ENCODE measurements at regions not wholly inside any gene's neighbourhood (a gene's known extent, or its start where the extent isn't known, plus 50 kb on each side); places are given as distances from the start of the nearest gene placed in this dataset.
"Not testable (repeated sequence)": the region's sequence is repeated elsewhere in the genome, so short reads cannot be mapped to it uniquely, and the experiment has no call there.

DNA sequence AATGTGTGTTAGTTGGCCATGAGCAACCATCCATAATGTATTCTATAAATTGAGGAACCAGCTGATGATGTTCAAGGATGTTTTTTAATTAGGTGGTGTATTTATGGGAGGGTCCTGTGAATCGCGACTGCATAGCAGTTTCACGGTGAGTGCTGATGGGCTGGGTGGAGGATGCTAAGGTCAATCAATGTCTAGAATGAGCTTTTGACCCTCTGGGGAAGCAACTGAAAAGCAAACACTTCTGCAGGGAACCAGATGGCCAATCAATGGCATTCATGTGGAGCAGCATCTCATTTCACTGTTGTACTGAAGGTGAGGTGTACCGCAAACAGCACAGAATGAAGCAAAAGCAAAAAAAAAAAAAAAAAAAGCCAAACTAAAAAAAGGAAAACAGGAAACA, 676.1 kb upstream of the TMEM132C start:
- no peak for DNase-seq

DNA sequence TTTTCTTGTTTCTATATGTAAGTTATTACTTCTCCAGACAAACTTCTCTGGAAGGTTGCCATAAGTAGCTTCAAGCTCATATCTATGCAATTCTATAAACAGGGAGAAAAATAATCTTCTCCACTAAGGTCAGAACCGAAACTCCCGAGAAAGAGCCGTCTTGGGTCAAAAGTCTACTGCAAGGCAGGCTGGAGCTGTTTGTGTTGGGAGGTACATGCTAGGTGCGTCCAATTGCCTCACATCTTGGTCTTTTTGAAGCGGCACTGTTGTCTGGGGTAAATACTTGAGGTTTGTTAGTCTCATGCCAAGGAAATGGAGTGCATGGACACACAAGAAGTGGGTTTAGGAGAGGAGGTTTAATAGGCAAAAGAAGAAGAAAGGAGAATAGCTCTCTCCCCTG, 674.7 kb upstream of the TMEM132C start:
- no peak for DNase-seq

DNA sequence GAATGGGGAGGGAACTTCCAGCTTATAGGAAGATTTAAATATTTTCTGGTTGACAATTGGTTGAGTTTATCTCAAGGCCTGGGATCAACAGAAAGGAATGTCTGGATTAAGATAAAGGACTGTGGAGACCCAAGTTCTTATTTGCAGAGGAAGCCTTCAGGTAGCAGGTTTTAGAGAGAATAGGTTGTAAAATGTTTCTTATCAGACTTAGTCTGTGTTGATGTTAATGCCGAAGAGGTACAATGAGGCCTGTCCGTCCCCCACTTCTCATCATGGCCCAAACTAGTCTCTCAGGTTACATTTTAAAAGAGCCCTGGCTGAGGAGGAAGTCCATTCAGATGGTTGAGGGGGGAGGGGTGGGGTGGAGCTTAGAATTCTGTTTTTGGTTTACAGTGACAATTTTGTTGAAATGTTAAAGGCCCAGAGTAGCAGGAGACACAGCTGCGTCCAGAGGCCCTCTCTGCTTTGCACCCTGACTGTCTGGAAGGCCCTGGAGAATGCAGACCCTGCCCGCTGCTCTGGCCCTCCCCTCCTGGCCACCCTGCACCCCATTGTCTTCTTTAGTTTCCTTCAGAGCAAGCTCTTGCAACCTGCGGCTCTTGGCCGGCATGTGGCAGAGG, 672.5 kb upstream of the TMEM132C start:
- no peak for DNase-seq

DNA sequence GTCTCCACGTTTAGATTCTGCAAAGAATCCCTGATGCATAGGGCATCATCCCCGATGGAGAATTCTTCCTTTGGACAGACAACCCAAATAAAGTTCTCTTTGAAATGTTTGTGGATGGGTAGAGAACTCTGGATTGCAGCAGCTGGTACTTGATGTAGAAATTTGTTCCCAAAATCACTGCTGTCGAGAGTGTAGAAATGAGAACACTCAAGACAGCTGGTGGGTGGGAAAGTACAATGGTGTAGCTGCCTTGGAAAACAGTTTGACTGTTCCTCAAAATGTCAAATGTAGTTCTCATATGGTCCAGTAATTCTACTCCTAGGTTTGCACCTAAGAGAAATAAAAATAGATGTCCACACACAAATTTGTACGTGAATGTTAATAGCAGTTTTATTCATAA, 671.5 kb upstream of the TMEM132C start:
- DNase-seq: no peak

DNA sequence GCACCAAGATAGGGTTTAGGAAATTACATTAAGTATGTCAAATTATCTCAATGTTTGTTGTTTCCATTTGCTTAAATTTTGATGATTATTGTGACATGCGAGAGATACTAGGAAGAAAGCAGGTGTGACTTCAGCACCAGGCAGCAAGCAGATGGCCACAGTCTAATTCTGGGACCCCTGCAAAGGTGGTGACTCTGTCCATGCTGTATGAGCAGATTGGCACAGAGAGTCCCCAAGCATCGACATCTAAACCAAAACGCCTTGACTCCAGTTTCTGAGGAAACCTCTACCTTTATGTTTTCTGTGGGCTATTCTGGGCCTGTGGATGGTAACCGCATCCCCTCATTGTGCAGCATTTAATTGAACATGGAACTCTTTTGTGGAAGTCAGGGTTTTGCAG, 670.1 kb upstream of the TMEM132C start:
- no peak for DNase-seq

DNA sequence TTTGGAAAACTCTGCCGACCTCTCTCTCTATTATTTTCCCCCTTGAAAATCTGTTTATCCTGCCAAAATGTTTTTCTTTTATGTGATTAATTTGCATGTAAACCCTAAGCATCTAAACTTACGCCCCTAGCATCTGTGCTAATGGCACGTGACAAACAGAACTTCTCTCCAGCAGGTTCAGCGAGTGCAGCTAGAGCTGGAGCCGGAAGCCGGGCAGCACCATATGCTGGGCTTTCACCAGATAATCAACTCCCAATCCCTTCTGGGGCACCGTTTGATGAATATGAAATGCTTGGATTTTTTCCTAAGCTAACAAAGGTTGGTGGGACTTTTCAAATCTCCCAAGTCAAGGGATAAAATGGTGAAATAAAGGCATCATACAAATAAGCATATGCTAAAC, 667.5 kb upstream of the TMEM132C start:
- DNase-seq: no peak

DNA sequence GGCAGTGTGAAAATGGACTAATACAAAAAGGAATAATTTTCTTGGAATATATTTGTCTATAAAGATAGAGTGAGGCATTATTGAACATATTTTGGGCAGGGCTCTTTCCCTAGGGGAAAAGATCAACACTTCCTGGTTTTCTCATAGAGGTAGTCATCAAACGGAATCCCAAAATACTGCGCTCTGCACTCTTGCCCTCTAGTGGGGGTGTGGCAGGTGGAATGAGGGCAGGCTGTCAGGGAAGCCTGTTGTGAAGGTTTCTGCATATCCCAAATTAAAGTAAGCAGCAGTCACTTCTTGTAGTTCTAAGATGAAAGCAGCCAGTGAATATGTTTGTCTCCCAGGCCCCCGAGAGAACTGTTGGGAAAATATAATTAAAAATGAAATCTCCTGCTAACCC, 666.8 kb upstream of the TMEM132C start:
- DNase-seq: no peak

DNA sequence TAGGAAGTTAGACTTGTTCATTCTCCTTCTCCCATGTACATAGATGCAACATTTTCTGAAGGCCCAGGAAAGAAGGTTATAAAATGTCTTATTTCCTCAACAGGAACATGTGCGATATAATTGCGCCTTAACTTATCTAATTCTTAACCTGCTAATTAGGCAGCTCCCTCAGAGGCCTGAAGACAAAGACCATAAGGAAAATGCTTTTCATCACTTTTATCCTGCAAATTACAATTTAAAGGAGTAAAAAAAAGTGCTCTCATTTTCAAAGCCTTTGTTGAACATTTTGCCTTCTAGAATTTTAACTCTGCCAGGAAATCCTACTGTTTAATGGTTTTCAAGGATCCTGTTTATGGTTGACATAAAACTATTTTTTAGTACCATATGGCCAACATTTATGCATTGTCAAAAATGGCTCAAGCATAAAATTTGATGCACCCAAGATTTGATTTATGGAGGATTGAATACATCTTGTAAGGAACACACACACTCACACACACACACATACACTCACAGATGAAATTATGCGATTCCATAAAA, 660.4 kb upstream of the TMEM132C start:
- DNase-seq: no peak

DNA sequence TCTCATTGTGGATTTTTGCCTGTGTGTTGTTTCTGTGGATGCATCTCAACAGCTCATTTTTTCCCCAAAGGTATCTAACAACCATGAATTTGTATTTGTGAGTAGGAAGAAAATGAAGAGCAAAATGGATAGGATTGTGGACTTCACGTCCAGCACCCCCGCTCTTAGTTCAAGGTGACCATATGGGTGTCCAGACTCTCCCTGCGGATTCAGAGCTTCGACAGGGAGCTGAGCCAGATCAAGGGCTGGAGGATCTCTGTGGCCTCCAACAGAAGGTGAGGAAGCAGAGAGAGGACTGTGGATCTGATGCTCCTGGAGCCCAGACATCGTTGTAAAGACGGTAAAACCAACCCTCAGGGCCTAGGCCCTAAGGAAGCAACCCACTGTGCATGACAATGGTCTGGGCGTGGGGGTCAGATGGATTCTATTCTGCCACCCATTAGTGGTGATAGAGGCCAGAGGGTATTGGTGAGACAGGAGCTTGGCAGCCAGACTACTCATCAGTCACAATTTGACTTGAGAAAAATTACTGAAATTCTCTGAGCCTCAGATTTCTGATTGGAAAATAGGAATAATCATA, 659.7 kb upstream of the TMEM132C start:
- DNase-seq: no peak

DNA sequence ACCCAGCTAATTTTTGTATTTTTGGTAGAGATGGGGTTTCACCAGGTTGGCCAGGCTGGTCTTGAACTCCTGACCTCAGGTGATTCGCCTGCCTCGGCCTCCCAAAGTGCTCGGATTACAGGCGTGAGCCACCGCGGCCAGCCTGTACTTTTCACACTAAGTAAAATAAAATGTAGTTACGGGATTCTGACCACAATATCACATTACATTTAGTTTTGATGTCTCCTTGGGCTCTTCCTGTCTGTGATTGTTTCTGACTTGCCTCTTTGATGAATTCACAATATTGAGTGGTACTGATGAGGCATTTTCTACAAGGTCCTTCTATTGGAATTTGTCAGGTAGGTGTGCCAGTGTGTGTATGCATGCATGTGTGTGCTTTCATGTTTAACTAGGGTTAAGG, 658.6 kb upstream of the TMEM132C start:
- DNase-seq: not testable (repeated sequence)

DNA sequence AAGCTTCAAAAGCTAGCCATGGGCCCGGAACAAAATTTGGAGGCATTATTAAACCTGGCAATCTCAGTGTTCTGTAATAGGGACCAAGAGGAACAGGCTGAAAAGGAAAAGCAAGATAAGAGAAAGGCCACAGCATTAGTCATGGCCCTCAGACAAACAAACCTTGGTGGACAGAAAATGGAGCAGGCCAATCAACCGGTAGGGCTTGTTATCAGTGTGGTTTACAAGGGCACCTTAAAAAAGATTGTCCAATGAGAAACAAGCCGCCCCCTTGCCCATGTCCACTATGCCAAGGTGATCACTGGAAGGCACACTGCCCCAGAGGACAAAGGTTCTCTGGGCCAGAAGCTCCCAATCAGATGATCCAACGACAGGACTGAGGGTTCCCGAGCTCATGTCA, 653.9 kb upstream of the TMEM132C start:
- no peak for DNase-seq

DNA sequence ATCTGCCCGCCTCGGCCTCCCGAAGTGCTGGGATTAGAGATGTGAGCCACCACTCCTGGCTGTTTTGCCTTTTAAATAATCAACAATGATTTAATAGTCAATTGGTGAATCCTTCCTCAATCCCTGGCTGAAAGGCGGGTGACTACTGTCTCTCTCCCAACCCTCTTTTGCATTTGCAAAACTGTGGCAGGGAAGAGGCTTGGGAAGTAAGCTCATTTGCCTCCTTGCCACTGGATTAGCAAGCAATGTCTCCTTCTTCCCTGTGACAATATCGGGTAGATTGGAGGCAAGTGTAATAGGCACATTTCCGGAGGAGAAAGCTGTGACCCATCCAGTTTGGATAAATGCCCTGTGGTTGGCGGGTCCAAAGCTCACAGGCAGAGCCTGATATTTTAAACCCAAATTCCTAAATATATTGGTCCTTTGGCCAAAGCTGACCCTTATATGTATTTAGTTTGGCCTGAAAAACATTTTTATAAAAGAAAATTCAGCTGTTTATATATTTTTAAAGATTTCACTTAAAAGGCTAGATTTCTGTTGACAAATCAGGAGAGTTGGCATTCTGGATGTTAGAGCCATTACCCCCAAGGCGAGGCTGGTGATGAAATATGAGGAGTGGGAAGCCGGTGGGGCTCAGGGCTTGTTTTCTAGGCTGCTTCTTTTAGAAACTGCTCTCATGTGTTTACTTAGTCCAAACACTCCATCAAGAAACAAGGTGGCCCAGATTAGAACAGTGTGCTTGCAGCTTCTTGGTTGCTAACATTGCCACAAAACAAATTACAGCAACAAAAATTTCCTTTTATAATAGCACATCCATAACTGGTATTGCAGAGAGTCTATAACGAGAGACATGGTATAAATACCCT, 646.9 kb upstream of the TMEM132C start:
- no peak for DNase-seq

DNA sequence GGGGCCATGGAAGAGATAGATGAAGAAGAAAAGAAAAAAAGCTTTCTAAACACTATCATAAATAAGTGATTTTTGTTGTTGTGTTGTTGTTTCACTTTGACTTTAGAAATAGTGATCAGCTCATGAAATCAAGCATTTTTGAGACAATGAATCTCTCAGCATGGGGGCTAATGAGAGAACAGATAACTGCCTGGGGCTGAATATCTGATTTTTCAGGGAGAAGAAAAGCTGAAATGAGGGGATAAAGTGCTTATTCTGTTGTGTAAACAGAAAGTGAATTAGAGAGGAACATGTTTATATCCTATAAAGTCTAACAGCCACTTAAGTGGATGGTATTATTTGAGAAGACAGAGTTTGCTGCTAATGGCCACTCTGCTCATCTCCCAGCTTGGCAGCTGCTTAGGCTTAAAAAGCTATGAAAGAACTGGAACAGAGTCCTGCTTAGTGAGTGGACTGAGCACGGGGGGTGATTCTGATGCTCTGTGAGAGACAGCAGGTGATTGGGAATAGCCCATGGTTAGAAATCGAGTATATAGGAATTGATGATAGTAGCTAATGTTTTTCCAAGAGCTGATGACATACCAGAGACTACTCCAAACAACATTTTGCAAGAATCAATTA, 646.1 kb upstream of the TMEM132C start:
- DNase-seq: no peak

DNA sequence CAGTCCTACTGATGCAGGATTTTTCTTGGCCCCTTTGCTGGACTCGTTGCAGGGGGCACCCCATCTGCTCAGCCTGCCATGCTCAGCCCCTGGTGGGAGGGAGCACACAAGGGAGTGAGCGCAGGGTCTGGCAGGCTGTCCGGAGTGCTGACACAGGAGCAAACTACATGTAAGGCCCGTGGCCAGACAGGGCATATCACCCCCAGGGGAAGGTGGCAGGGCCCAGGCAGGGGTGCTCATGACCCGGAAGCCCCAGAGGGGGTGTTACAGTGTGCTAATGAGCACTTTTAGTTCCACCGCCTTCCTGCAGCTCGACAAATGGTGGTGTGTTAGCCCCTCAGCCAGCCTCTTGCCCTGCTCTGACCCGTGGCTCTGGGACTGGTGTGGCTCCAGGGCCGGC, 645.6 kb upstream of the TMEM132C start:
- DNase-seq: no peak

DNA sequence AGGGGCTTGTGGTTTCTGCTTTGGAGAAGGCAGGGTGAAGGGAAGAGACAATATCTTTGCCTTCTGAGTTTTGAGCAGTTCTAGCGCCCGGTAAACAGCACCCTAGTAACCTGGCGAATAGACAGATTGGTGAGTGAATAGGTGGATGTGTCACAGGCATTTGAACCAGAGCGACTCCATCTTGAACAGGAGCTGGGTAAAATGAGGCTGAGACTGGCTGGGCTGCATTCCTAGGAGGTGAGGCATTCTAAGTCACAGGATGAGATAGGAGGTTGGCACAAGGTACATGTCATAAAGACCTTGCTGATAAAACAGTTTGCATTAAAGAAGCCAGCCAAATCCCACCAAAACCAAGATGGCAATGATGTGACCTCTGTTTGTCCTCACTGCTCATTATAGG, 643.6 kb upstream of the TMEM132C start:
- no peak for DNase-seq

DNA sequence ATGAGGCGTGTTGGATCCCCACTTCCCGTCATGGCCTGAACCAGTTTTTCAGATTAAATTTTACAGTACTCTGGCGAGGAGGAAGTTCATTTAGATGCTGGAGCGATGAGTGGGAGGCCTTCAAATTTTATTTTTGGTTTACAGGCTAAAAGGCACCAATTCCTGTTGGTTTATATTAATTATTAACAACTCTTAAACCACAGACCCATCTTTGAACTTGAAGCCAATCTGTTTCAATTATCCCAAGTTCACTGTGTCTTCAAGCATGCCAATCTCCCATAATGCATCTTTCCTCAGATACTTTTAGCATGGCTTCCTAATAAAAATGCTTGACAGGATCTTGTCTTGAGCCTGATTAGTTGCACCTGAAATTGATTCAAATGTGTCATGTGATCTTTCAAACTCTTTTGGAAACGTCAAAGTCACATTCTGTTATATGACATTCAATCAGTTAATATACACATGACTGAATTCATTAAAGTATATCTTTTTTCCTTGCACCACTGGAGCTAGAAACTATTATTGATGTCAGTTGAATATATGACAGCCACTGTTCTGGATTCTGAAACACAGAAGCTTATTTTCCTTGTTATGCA, 641.7 kb upstream of the TMEM132C start:
- DNase-seq: no peak

DNA sequence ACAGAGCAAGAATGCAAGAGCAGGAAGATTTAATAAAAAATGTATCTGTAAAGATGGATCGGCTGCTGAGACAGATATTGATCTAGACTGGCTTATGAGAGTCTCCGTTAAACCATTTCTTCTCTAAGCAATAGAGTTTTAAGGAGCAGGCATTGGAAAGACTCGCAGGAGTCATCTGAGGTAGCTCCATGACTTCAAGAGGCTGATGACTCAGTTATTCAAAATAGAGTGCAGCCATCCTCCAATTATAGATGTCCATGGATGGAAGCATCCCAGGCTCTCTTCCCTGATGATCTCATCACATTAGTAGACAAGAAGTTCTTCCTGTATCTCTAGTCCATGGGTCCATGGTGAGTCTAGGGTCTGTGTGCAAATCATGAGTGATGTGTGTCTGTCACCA, 638.3 kb upstream of the TMEM132C start:
- no peak for DNase-seq

DNA sequence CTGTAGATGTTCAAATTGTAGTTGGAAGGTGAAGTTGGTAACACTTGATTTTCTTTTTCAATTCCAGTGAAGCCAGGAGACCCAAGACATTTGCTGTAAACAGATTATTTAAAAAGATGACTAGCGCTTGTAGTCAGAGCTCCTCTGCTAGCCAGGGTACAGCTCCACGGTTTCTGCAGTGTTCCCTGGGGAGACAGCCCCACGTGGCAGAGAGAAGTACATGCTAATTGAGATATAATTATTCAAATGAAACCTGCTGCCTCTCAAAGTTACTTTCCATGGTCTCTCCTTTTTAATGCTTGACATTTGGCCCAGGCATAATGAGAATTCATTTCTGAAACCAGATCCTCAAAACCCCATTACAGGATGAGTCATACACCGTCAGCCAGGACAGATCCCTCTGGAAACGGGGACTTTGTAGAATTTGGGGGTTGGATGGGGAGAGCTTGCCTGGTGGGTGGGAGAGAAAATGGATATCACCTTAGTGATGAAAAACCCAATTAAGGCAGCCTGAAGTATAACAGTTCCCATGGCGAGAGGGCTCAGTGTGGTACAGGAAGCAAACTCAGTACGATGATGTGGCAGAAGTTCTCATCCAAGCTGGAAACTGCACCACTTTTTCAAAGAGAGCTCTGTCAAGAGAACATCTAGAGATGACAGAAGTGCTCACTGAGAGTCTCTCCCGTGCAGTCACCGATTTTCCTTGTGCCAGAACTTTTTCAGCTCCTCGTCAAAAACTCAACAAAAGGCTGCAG, 637.7 kb upstream of the TMEM132C start:
- no peak for DNase-seq

DNA sequence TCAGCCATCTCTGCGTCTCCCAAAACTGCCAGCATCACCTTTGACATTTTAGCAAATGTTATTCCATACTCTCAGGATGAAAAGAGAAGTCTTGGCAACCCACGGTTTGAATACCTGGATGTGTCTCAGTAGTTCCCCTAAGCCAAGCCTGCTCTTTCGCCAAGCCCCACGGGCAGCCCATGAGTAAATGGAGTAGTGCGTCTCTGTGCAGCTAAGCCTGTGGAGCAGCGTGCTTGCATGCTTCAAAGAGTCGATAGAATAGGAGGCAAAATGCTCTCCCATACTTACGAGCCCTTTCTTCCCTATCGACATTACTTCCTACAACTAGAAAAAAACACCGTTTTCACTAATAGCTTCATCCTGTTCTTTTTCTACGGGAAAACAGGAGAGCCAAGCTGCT, 634.5 kb upstream of the TMEM132C start:
- DNase-seq: no peak

DNA sequence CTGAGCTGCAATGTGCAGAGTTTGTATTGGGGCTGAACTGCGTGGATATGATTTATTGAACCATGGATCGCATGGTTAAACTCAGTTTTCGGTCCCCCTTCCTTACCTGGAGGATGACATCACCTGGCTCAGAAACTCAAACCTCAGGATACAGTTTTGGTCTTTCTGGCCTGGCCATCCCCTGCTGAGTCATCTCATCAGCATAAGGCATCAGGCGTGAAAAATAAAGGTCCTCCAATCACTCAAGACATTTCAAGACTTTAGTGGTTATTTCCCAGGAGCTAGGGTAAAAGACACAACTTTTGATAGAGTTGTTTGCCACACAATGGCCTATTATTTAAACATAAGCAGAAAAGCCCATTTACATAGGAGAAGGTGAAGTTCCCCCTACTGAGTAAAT, 631.1 kb upstream of the TMEM132C start:
- DNase-seq: no peak

DNA sequence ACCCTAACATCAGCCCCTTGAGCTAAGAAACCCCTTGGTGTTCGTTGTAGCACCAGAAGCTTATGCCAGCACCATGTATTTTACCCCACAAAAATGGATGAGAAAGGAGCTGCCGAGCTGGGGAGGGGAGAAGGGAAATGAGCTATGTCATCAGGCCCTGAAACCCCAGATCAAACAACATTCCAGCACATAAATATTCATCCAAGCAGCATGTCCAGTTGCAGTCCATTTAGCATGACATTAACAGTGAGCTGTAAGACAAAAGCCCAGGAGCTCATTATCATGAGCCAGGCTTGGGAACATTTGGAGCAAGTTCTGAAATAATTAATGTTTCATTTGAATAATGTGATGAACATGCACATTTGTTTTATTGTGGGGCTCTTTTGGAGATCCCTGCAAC, 630.1 kb upstream of the TMEM132C start:
- DNase-seq: no peak

DNA sequence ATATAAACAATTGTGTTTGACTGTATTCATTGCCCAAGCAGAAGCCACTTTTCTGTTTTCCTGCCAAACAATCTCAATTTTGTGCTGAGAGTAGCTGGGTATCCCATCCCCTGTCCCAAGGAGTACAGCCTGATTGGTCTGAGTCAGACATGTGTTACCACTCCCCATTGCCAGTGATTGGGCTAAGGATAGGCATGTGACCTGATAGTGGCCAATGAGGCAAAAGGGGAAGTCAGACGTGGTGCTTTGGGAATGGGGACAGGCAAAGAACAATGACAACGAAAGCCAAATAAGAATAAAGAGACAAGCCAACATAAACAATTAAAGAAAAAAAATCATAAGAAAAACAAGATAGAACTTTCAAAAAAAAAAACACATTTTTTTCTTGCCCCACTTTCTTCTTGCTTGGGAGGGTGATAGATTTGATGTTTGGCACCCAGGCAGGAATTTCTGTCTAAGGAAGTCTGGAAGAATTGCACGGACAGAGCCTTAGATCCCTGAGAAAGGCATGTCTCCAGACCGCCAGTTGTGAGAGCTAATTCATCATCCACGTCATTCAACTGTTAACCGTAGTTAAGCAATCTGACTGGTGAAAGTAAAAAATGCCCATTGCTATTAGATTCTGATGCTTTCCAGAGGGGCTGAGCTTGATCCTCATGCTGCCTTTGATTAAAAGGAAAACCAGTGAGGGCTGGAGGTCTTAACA, 626.6 kb upstream of the TMEM132C start:
- DNase-seq: no peak
